CD4-positive, alpha-beta T cell treated with Interleukin-12 subunit alpha and Interleukin-12 subunit beta, for 1 hour (primary cell): ENCODE measurements at regions not wholly inside any gene's neighbourhood (a gene's known extent, or its start where the extent isn't known, plus 50 kb on each side); places are given as distances from the start of the nearest gene placed in this dataset.

Source experiments
- DNase-seq: peaks from one replicate; pipeline ENCODE4 v3.0.0-alpha.2; 2020

GRCh38 chr16:66315210-66315825, 51.2 kb upstream of the CDH5 start:
- DNase-seq = peak; percentile 57

DNA sequence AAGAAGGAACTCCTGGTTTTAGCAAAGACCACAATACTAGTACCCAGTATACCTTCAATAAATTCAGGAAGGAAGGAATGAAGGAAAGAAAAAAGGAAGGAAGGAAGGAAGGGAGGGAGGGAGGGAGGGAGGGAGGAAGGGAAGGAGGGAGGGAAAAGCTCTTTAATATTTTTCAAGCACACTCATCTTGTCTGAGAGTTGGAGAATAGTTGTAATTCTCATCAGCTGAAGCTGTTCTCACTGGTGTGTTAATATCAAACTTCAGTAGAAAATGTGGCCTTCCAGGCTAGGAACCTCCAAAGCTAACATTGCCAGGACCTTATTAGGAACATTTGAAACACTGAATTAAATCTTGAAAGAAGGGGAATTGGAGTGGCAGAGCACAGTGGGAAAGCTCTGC, 55.2 kb upstream of the CDH5 start:
- DNase-seq = no peak

- no peak for DNase-seq
Measured at GRCh38 chr16:66309215-66309807, 57.2 kb upstream of the CDH5 start.

- DNase-seq = no peak
Measured at GRCh38 chr16:66308096-66308495, 58.4 kb upstream of the CDH5 start.

GRCh38 chr16:66306366-66307150, 59.9 kb upstream of the CDH5 start:
- DNase-seq = no peak

- DNase-seq = no peak
Measured at GRCh38 chr16:66304961-66305360, 61.5 kb upstream of the CDH5 start.

DNA sequence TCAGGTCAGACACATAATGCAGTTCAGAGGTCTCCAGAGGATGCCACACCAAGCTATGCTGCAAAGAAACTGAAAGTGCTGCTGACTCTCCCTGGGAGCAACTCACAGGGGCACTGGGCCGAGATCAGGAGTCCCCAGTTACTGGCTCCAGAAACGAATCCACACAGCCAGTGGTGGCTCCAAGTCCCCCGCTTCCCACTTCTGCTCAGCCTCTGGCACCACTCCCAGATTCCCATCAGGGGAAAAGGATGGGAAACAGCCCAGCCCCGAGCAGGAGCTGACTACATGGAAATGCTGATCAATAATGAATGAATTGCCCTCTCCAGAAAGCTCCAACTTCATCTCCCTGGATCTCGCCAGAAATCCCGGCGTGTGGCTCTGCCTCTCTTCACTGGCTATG, 62.3 kb upstream of the CDH5 start:
- no peak for DNase-seq

GRCh38 chr16:66300501-66300900, 66.0 kb upstream of the CDH5 start:
- DNase-seq = no peak

- DNase-seq = no peak
Measured at GRCh38 chr16:66300037-66300436, 66.5 kb upstream of the CDH5 start.

DNA sequence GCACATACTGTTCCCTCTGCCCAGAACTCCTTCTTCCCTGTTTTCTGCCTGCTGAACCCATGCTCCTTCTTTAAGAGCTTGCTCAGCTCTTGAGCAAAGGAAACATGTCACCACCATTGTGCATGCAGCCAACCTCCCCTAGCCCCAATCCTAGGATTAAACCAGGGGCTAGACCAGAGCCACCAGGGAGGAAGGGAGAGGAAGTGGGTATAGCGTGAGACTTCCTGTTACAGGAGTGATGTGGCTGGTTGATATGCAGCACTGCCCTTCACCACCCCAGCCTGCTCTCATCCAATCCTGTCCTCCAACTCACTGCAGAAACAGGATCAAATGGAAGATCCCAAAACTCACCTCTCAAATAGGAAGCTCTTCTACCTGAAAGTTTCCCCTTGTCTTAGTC, 67.1 kb upstream of the CDH5 start:
- no peak for DNase-seq

- DNase-seq = no peak
Measured at GRCh38 chr16:66298571-66299120, 67.8 kb upstream of the CDH5 start.

DNA sequence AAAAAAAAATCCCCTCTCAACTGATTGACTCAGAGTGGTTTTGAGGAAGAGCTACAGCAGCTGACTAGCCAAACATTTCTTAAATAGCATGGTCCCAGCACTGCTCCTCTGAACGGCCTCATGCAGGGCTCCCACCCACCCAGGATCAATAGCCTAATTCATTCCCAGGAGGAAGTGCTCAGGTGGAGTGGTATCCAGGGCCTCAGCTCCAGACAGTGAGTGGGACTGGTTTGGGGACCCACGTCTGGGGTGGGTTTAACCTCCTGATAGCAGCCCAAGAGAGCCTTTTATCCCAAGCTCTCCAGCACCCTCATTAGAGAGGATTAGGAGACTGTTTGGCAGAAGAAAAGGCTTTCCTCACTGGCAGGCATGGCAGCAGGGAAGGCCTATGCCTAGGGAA, 68.5 kb upstream of the CDH5 start:
- DNase-seq = no peak

DNA sequence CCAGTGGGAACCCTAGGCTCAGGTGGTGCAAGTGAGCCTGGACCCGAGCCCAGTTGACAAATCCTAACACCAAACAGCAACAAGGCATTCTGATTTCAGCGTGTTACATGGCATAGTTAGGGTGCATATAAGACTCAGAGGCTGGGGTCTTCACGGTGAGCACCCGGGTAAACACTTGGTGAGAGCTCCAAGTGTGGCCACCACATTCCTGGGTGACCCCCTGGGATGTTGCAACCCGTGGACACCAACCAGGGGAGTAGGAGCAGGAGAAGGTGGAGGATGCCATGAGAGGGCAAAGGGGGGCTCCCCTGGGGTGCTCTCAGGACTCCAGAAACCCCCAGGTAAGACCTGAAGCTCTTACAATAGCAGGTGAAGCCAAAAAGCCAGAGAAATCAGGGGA, 69.9 kb upstream of the CDH5 start:
- no peak for DNase-seq

DNA sequence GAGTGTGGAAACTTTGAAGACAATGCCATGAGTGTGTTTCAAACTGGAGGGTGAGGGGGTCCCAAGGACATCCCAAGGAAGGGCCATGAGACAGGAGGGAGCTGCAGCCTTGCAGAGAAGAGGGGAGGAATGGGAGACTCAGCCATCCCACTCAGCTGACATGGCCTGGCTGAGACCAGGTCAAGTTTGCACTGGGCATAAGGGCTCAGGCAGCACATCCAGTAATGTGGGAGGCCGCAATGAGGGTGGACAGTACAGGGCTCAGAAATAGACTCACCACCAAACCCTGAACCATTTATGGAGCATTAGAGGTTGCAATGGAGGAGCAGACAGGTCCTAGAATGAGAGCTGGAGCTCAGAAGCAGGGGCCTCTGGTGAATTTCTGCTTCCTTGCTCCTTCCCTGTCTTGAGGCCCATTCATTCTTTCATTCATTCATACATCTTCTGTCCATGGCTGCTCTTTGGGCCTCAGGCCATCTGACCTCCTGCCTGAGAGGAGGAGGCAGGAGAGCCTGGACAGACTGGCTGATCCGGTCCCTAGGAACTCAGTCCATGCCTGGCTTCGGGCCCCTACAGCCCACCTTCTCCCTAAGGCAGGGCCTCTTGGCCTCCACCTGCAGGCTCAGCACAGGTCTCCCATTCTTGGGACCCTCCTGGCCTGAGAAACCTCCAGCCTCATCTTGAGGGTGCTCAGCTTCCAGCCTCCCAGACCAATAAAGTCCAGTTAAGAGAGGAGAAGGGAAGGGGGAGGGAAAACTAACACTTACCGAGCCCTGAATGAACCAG, 70.5 kb upstream of the CDH5 start:
- no peak for DNase-seq

GRCh38 chr16:66295213-66295612, 71.3 kb upstream of the CDH5 start:
- no peak for DNase-seq

- DNase-seq = no peak
Measured at GRCh38 chr16:66294507-66294906, 72.0 kb upstream of the CDH5 start.

- no peak for DNase-seq
Measured at GRCh38 chr16:66293932-66294331, 72.6 kb upstream of the CDH5 start.

DNA sequence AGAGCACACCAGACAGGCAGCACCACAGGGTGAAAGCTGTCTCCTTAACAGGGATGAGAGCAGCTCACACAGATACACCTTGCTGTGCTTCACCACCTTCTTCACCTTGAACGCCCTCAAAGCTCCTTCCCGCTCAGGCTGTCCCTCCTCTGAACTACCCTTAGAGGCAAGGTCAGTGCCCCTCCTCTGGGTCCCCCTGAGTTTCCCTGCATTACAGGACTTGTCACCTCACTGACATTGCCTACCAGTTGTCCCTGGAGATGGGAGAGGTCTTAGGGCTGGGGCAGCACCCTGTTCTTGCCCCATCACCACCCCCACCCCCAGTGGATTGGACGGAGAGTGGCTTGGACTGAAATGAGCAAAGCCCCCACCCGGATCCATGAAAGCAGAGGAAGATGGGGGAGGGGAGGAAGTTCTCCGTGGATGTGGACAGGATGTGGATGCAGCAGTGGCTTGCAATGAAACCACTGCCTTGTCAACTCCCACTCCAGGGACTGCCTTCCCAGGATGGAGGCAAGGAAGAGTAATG, 73.2 kb upstream of the CDH5 start:
- DNase-seq = no peak

DNA sequence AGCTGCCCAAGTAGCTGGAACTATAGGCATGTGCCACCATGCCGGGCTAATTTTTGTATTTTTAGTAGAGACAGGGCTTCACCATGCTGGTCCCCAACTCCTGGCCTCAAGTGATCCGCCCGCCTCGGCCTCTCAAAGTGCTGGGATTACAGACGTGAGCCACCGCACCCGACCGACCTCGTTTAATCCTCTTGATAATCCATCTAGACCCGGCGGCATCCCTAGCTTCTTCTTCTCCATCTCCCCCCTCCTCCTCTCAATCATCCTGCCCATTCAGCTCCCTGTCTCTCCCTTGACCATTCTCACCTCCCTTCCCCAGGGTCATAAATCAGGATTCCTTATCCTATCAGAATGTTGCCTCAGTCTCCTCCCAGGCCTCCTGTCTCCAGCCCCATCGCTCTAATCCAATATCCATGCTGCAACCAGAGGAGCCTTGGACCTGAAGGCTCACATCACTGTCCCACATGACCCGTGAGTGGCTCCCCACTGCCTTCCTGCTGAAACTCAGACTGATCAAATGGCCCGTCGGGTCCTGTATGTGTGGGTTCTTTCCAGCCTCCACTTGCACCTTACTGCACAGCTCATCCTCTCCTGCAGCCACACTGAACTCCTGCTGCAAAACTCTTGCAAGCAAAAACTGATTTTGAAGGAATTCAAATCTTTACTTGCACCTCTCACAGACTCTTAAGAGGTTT, 74.1 kb upstream of the CDH5 start:
- no peak for DNase-seq

GRCh38 chr16:66291833-66292232, 74.7 kb upstream of the CDH5 start:
- DNase-seq = no peak

GRCh38 chr16:66290431-66290830, 76.1 kb upstream of the CDH5 start:
- DNase-seq = no peak

GRCh38 chr16:66289986-66290385, 76.5 kb upstream of the CDH5 start:
- no peak for DNase-seq
